ENCODE measurements at regions not wholly inside any gene's neighbourhood (a gene's known extent, or its start where the extent isn't known, plus 50 kb on each side); places are given as distances from the start of the nearest gene placed in this dataset.

DNA sequence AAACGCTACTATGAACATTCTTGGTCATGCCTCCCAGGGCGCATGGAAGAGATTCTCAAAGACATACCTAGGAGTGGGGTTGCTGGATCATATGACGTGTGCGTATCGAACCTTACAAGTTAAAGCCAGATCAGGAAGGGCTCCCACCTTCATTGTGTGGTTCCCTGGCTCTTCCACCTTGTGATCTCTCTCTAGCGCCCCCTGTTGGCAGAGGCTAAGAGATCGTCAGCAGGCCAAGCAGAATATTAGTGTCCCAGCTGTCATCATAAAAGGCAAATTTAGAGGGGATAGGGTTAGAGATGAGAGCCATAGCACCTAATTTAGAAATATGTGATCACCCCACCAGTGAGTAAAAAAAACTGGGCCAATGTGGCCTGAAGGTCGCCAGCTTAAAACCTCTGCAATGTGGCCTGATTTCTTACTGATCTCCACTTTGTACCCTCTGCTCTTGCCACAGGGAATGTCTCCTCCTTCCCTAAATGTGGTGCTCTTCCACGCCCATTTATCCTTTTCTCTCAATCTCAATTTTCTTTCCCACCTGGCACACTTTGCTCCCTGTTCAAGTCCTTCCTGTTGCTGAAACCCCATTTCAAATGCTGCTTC lies 91.7 kb upstream of the SHB start:
- TF ChIP-seq, protein P1, sequence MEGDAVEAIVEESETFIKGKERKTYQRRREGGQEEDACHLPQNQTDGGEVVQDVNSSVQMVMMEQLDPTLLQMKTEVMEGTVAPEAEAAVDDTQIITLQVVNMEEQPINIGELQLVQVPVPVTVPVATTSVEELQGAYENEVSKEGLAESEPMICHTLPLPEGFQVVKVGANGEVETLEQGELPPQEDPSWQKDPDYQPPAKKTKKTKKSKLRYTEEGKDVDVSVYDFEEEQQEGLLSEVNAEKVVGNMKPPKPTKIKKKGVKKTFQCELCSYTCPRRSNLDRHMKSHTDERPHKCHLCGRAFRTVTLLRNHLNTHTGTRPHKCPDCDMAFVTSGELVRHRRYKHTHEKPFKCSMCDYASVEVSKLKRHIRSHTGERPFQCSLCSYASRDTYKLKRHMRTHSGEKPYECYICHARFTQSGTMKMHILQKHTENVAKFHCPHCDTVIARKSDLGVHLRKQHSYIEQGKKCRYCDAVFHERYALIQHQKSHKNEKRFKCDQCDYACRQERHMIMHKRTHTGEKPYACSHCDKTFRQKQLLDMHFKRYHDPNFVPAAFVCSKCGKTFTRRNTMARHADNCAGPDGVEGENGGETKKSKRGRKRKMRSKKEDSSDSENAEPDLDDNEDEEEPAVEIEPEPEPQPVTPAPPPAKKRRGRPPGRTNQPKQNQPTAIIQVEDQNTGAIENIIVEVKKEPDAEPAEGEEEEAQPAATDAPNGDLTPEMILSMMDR (conservative IDR thresholded peaks at IDR 0.05; ENCODE audit: low read depth, low read length) = peak; percentile 84
- Histone ChIP-seq H3K79me2 (ENCODE audit: insufficient read depth, low read depth) (no peaks in the 10 kb centered on the region), H2AFZ (ENCODE audit: low read depth) (no peak overlapping the region), H3K4me2 (no peak overlapping the region), H3K27me3 (ENCODE audit: insufficient read depth, low read depth) (no peaks in the 10 kb centered on the region), H3K9ac (no peak overlapping the region), H3K27ac (no peak overlapping the region), H3K36me3 (ENCODE audit: insufficient read depth) (no peaks in the 10 kb centered on the region), H3K4me1 (ENCODE audit: low read depth, poor library complexity, severe bottlenecking) (no peaks in the 10 kb centered on the region), H4K20me1 (ENCODE audit: insufficient read depth) (no peaks in the 10 kb centered on the region), H3K4me3 (IDR thresholded peaks at IDR 0.05; ENCODE audit: insufficient read depth, low read depth, low read length) (no peak overlapping the region)

DNA sequence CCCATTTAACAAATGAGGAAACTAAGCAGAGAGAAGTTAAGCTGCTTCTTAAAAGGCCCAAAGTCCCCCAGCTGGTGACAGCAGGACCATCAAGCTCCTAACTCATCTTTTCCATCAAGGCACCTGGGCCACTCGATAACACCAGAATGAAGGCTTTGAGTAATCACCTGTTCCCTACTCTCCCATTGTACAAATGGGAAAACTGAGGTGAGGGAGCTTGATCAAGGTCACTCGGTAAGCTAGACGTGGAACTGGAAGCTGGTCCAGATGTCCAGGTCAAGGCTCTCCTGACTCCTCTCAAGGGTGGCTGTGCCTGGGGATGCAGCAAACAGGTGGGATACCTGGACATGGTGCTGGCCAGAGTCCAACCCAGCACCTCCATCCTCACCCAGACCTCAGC lies 90.6 kb upstream of the SHB start:
- Histone ChIP-seq H3K27me3 (ENCODE audit: insufficient read depth, low read depth) (no peaks in the 10 kb centered on the region), H3K36me3 (ENCODE audit: insufficient read depth) (no peaks in the 10 kb centered on the region), H3K27ac (no peak overlapping the region), H2AFZ (ENCODE audit: low read depth) (no peak overlapping the region), H3K9ac (no peak overlapping the region), H4K20me1 (ENCODE audit: insufficient read depth) (no peaks in the 10 kb centered on the region), H3K79me2 (ENCODE audit: insufficient read depth, low read depth) (no peaks in the 10 kb centered on the region), H3K4me3 (IDR thresholded peaks at IDR 0.05; ENCODE audit: insufficient read depth, low read depth, low read length) (no peak overlapping the region), H3K4me1 (ENCODE audit: low read depth, poor library complexity, severe bottlenecking) (no peaks in the 10 kb centered on the region), H3K4me2 (no peak overlapping the region)
- TF ChIP-seq, protein P1 (conservative IDR thresholded peaks at IDR 0.05; ENCODE audit: low read depth, low read length) = no peak

DNA sequence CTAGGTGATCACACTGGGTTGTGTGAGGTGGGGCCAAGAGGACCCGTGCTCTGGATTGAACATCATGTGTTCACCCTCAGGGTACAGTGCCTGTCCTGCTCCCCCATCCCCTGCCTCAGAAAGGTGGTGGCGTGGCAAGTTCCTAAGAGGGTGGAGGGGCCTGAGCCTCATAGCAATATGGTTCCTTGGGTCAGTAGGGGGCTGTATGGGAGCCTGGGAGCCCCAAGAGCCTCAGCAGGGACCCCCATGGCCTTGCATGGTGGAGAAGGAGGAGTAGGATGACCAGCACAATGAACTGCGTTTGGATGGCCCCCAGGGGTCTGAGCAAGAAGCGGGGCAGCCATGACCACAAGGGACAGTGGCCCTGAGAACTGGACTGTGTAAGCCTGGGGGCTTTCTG lies 89.6 kb upstream of the SHB start:
- H3K9ac ChIP-seq = no peak overlapping the region
- H4K20me1 ChIP-seq (ENCODE audit: insufficient read depth) = no peaks in the 10 kb centered on the region
- no peak overlapping the region for H3K27ac ChIP-seq
- H2AFZ ChIP-seq (ENCODE audit: low read depth) = no peak overlapping the region
- H3K36me3 ChIP-seq (ENCODE audit: insufficient read depth) = no peaks in the 10 kb centered on the region
- H3K79me2 ChIP-seq (ENCODE audit: insufficient read depth, low read depth) = no peaks in the 10 kb centered on the region
- no peak overlapping the region for H3K4me2 ChIP-seq
- no peaks in the 10 kb centered on the region for H3K27me3 ChIP-seq (ENCODE audit: insufficient read depth, low read depth)
- TF ChIP-seq, protein P1 (conservative IDR thresholded peaks at IDR 0.05; ENCODE audit: low read depth, low read length) = no peak
- no peak overlapping the region for H3K4me3 ChIP-seq (IDR thresholded peaks at IDR 0.05; ENCODE audit: insufficient read depth, low read depth, low read length)
- H3K4me1 ChIP-seq (ENCODE audit: low read depth, poor library complexity, severe bottlenecking) = no peaks in the 10 kb centered on the region

DNA sequence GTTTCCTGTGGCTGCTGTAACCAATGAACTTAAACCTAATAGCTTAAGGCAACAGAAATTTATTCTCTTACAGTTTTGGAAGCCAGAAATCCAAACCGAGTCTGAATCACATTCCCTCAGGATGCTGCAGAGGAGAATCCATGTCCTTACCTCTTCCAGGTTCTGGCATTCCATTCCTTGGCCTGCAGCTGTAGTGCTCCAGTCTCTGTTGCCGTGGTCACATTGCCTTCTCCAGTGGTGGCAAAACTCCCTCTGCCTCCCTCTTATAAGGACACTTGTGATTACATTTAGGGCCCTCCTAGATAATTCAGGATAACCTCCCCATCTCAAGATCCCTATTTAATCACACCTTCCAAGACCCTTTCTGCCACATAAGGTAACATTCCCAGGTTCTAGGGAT lies 88.7 kb upstream of the SHB start:
- Histone ChIP-seq H3K4me3 (IDR thresholded peaks at IDR 0.05; ENCODE audit: insufficient read depth, low read depth, low read length) (no peak overlapping the region), H3K27ac (no peak overlapping the region), H2AFZ (ENCODE audit: low read depth) (no peak overlapping the region), H3K9ac (no peak overlapping the region), H3K27me3 (ENCODE audit: insufficient read depth, low read depth) (no peaks in the 10 kb centered on the region), H4K20me1 (ENCODE audit: insufficient read depth) (no peaks in the 10 kb centered on the region), H3K4me1 (ENCODE audit: low read depth, poor library complexity, severe bottlenecking) (no peaks in the 10 kb centered on the region), H3K4me2 (no peak overlapping the region), H3K79me2 (ENCODE audit: insufficient read depth, low read depth) (no peaks in the 10 kb centered on the region), H3K36me3 (ENCODE audit: insufficient read depth) (no peaks in the 10 kb centered on the region)
- TF ChIP-seq, protein P1 (conservative IDR thresholded peaks at IDR 0.05; ENCODE audit: low read depth, low read length) = no peak
